Osteoblast (primary cell): ENCODE measurements at regions not wholly inside any gene's neighbourhood (a gene's known extent, or its start where the extent isn't known, plus 50 kb on each side); places are given as distances from the start of the nearest gene placed in this dataset.

Experiments
- DNase-seq: peaks from one replicate; pipeline ENCODE4 v3.0.0; 2011; ENCODE audit warnings: low spot score, mixed read lengths; ENCODE audit not compliant: insufficient read length; ENCODE audit errors: missing footprints
- H2AFZ ChIP-seq: 2 replicates; pipeline ENCODE4 v1.6.0; 2011; ENCODE audit warnings: mild to moderate bottlenecking, low read length
- H3K27ac ChIP-seq: 2 replicates; pipeline ENCODE4 v1.5.1; 2011; ENCODE audit warnings: mild to moderate bottlenecking, low read depth, low read length, moderate library complexity
- H3K27me3 ChIP-seq: 2 replicates; pipeline ENCODE4 v1.6.0; 2012; ENCODE audit warnings: mild to moderate bottlenecking, control low read depth, inconsistent platforms, low read length, moderate library complexity; ENCODE audit not compliant: insufficient read depth
- H3K36me3 ChIP-seq: 2 replicates; pipeline ENCODE4 v1.5.1; 2011; ENCODE audit warnings: mild to moderate bottlenecking, low read length, control low read depth, moderate library complexity; ENCODE audit not compliant: insufficient read depth
- H3K4me1 ChIP-seq: 2 replicates; pipeline ENCODE4 v1.5.1; 2011; ENCODE audit warnings: mild to moderate bottlenecking, low read length, control low read depth, moderate library complexity; ENCODE audit not compliant: insufficient read depth
- H3K4me2 ChIP-seq: 2 replicates; pipeline ENCODE4 v1.6.0; 2011; ENCODE audit warnings: mild to moderate bottlenecking, low read length; ENCODE audit not compliant: insufficient read depth
- H3K4me3 ChIP-seq: fragments of 200-600 bp; sonication (generic); 3 replicates; pipeline ENCODE4 v1.5.1; 2012; ENCODE audit warnings: mild to moderate bottlenecking, low read length, inconsistent platforms; ENCODE audit not compliant: insufficient read depth
- H3K79me2 ChIP-seq: 2 replicates; pipeline ENCODE4 v1.6.0; 2012; ENCODE audit warnings: mild to moderate bottlenecking, low read length, control low read depth, inconsistent platforms; ENCODE audit not compliant: insufficient read depth
- H3K9me3 ChIP-seq: 2 replicates; pipeline ENCODE4 v1.5.1; 2011; ENCODE audit warnings: low read depth, low read length, control low read depth
- H4K20me1 ChIP-seq: 2 replicates; pipeline ENCODE4 v1.6.0; 2012; ENCODE audit warnings: mild to moderate bottlenecking, low read length, control low read depth; ENCODE audit not compliant: insufficient read depth
- TF ChIP-seq, protein P1 (sequence below): IDR thresholded peaks from 2 replicates; pipeline ENCODE4 v1.5.1; 2011; ENCODE audit warnings: mild to moderate bottlenecking, low read depth, low read length, moderate library complexity; ENCODE audit errors: extremely low read depth

DNA sequence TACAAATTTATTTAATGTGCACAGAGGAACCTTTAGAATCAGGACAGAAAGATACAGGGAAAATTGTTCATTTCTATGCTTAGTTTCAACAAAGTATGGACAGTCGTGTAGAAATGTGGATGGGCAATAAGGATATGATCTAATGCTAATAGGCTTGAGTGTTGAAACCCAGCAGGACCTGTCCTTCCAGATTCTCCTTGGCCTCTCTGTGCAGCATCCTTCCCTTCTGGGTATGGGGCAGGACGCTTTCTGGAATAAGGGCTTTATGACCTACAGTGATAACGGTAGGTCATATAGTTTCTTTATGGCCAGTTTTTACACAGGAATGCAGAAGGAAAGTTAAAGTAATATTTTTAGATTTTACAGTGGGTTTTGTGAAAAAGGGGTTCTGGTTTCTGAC, 698.1 kb downstream of the SI start:
- Histone ChIP-seq H3K4me3 (no peak overlapping the region), H3K36me3 (no peaks in the 10 kb centered on the region)
- TF ChIP-seq, protein P1, sequence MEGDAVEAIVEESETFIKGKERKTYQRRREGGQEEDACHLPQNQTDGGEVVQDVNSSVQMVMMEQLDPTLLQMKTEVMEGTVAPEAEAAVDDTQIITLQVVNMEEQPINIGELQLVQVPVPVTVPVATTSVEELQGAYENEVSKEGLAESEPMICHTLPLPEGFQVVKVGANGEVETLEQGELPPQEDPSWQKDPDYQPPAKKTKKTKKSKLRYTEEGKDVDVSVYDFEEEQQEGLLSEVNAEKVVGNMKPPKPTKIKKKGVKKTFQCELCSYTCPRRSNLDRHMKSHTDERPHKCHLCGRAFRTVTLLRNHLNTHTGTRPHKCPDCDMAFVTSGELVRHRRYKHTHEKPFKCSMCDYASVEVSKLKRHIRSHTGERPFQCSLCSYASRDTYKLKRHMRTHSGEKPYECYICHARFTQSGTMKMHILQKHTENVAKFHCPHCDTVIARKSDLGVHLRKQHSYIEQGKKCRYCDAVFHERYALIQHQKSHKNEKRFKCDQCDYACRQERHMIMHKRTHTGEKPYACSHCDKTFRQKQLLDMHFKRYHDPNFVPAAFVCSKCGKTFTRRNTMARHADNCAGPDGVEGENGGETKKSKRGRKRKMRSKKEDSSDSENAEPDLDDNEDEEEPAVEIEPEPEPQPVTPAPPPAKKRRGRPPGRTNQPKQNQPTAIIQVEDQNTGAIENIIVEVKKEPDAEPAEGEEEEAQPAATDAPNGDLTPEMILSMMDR: no peak

DNA sequence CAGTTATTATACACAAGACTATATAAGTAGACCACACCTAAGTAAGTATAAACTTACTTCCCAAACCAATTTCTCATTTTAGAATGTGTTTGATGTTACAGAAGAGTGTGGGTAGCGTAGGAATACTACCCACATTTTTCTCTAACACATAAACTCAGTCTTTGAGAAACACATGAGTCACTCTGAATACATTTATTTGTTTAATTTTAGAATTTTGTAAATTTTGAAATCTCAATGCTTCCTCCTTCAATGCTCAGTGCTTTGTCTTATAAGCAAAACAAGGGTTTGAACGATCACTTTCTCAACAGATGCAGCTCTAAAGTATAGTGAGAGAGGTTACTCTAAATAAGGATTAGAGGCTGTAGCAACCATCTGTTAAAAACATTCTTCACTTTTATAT, 700.8 kb downstream of the SI start:
- no peak overlapping the region for H2AFZ ChIP-seq

More for the DNA sequence above, 698.1 kb downstream of the SI start:
- H4K20me1 ChIP-seq: no peaks in the 10 kb centered on the region
- H3K27me3 ChIP-seq: no peaks in the 10 kb centered on the region
- H3K4me1 ChIP-seq: no peaks in the 10 kb centered on the region
- H3K4me2 ChIP-seq: no peak overlapping the region
- no peak overlapping the region for H2AFZ ChIP-seq
- H3K79me2 ChIP-seq: no peaks in the 10 kb centered on the region
- no peak overlapping the region for H3K27ac ChIP-seq
- no peak for DNase-seq
- no peaks in the 10 kb centered on the region for H3K9me3 ChIP-seq

DNA sequence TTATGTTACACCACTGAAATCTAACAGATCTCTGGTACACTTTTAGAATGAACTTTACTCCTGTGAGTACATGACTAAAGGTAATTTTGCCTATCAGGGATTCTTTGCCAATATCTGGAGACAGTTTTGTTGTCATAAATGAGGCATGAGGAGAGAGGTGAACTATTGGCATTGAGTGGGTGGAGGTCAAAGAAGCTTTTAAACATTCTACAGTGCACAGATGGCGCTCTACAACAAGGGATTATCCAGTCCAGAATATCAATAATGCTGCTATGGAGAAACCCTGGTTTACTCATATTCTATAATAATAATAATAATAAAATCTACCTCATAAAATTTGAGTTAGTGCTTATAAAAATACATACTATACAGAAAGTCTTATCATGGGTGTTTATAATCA, 702.3 kb downstream of the SI start:
- H3K9me3 ChIP-seq: no peaks in the 10 kb centered on the region
- no peak overlapping the region for H2AFZ ChIP-seq
- H4K20me1 ChIP-seq: no peaks in the 10 kb centered on the region
- H3K4me3 ChIP-seq: no peak overlapping the region
- H3K27me3 ChIP-seq: no peaks in the 10 kb centered on the region
- H3K79me2 ChIP-seq: no peaks in the 10 kb centered on the region
- no peaks in the 10 kb centered on the region for H3K4me1 ChIP-seq
- H3K36me3 ChIP-seq: no peaks in the 10 kb centered on the region
- no peak overlapping the region for H3K4me2 ChIP-seq
- no peak for DNase-seq
- TF ChIP-seq, protein P1: no peak
- no peak overlapping the region for H3K27ac ChIP-seq

More for the DNA sequence above, 700.8 kb downstream of the SI start:
- TF ChIP-seq, protein P1: no peak
- Histone ChIP-seq H3K27ac (no peak overlapping the region), H4K20me1 (no peaks in the 10 kb centered on the region), H3K4me3 (no peak overlapping the region), H3K36me3 (no peaks in the 10 kb centered on the region), H3K9me3 (no peaks in the 10 kb centered on the region), H3K79me2 (no peaks in the 10 kb centered on the region), H3K4me1 (no peaks in the 10 kb centered on the region), H3K4me2 (no peak overlapping the region), H3K27me3 (no peaks in the 10 kb centered on the region)
- DNase-seq: no peak

DNA sequence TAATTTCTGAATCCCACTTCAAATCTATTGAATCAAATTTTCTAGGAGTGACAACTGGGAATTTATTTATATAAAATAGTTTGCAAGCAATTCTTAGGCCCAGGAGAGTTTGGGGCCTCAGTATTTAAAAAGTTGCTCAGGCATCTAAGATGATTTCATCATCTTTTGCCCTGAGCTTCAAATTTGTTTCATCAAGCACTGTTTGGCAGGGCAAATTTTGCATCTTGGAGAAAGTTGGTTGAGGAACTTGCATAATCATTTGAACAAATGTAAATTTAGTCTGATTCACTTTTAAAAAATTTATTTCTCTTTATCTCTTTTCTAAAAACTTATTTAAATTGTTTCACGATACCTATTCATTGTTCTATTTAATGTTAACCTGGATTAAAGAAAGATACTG, 702.8 kb downstream of the SI start:
- Histone ChIP-seq H3K4me1 (no peaks in the 10 kb centered on the region), H3K36me3 (no peaks in the 10 kb centered on the region), H2AFZ (no peak overlapping the region), H4K20me1 (no peaks in the 10 kb centered on the region), H3K79me2 (no peaks in the 10 kb centered on the region), H3K4me3 (no peak overlapping the region), H3K4me2 (no peak overlapping the region), H3K9me3 (no peaks in the 10 kb centered on the region), H3K27me3 (no peaks in the 10 kb centered on the region), H3K27ac (no peak overlapping the region)
- DNase-seq: no peak
- TF ChIP-seq, protein P1: no peak
